ENCODE measurements at regions not wholly inside any gene's neighbourhood (a gene's known extent, or its start where the extent isn't known, plus 50 kb on each side); places are given as distances from the start of the nearest gene placed in this dataset.
"Not testable (repeated sequence)": the region's sequence is repeated elsewhere in the genome, so short reads cannot be mapped to it uniquely, and the experiment has no call there.

GRCh38 chr4:62500296-62500695 is 1300.2 kb downstream of the ADGRL3 start:
- peaks cover 4% of the 10 kb centered on the region for H3K9me3 Mint-ChIP-seq
- no peaks in the 10 kb centered on the region for H3K36me3 Mint-ChIP-seq (ENCODE audit: low read depth)
- no peaks in the 10 kb centered on the region for H3K27me3 Mint-ChIP-seq
- H3K4me3 Mint-ChIP-seq, result no peak overlapping the region
- H3K27ac Mint-ChIP-seq, result no peak overlapping the region
- intact Hi-C loops (cut with micrococcal nuclease), result no loop called here
- no peaks in the 10 kb centered on the region for H3K4me1 Mint-ChIP-seq (ENCODE audit: low read depth)

GRCh38 chr4:62495032-62495431 is 1294.9 kb downstream of the ADGRL3 start:
- Mint-ChIP-seq H3K27ac (no peak overlapping the region), H3K9me3 (peaks cover 8% of the 10 kb centered on the region), H3K4me3 (no peak overlapping the region), H3K27me3 (no peaks in the 10 kb centered on the region), H3K4me1 (ENCODE audit: low read depth) (no peaks in the 10 kb centered on the region), H3K36me3 (ENCODE audit: low read depth) (no peaks in the 10 kb centered on the region)
- intact Hi-C loops (cut with micrococcal nuclease), result no loop called here

GRCh38 chr4:62491756-62492155 is 1291.6 kb downstream of the ADGRL3 start:
- H3K4me1 Mint-ChIP-seq (ENCODE audit: low read depth); H3K4me3 Mint-ChIP-seq; H3K27me3 Mint-ChIP-seq; H3K36me3 Mint-ChIP-seq (ENCODE audit: low read depth); H3K27ac Mint-ChIP-seq; intact Hi-C loops (cut with micrococcal nuclease); H3K9me3 Mint-ChIP-seq: not testable (repeated sequence)

- Mint-ChIP-seq H3K36me3 (ENCODE audit: low read depth) (no peaks in the 10 kb centered on the region), H3K9me3 (peaks cover 8% of the 10 kb centered on the region), H3K27me3 (no peaks in the 10 kb centered on the region), H3K27ac (no peak overlapping the region), H3K4me3 (no peak overlapping the region), H3K4me1 (ENCODE audit: low read depth) (no peaks in the 10 kb centered on the region)
- intact Hi-C loops (cut with micrococcal nuclease), result no loop called here
These were observed 1290.5 kb downstream of the ADGRL3 start for GRCh38 chr4:62490635-62491034.

- intact Hi-C loops (cut with micrococcal nuclease), result no loop called here
- no peak overlapping the region for H3K27ac Mint-ChIP-seq
- peaks cover 15% of the 10 kb centered on the region for H3K9me3 Mint-ChIP-seq
These were observed 1286.9 kb downstream of the ADGRL3 start for GRCh38 chr4:62487016-62487415.

GRCh38 chr4:62484357-62484756 is 1284.2 kb downstream of the ADGRL3 start:
- peaks cover 6% of the 10 kb centered on the region for H3K9me3 Mint-ChIP-seq
- no peak overlapping the region for H3K4me3 Mint-ChIP-seq
- no peaks in the 10 kb centered on the region for H3K36me3 Mint-ChIP-seq (ENCODE audit: low read depth)
- intact Hi-C loops (cut with micrococcal nuclease), result no loop called here
- no peaks in the 10 kb centered on the region for H3K4me1 Mint-ChIP-seq (ENCODE audit: low read depth)
- no peak overlapping the region for H3K27ac Mint-ChIP-seq
- no peaks in the 10 kb centered on the region for H3K27me3 Mint-ChIP-seq

More at GRCh38 chr4:62487016-62487415, 1286.9 kb downstream of the ADGRL3 start:
- Mint-ChIP-seq H3K4me3 (no peak overlapping the region), H3K4me1 (ENCODE audit: low read depth) (no peaks in the 10 kb centered on the region), H3K27me3 (no peaks in the 10 kb centered on the region), H3K36me3 (ENCODE audit: low read depth) (no peaks in the 10 kb centered on the region)

- Mint-ChIP-seq H3K36me3 (ENCODE audit: low read depth) (no peaks in the 10 kb centered on the region), H3K4me3 (no peak overlapping the region), H3K27ac (no peak overlapping the region), H3K4me1 (ENCODE audit: low read depth) (no peaks in the 10 kb centered on the region), H3K27me3 (no peaks in the 10 kb centered on the region), H3K9me3 (peaks cover 6% of the 10 kb centered on the region)
- intact Hi-C loops (cut with micrococcal nuclease), result no loop called here
These were observed 1282.2 kb downstream of the ADGRL3 start for GRCh38 chr4:62482355-62482754.

GRCh38 chr4:62475596-62475995 is 1275.5 kb downstream of the ADGRL3 start:
- Mint-ChIP-seq H3K9me3 (no peaks in the 10 kb centered on the region), H3K36me3 (ENCODE audit: low read depth) (no peaks in the 10 kb centered on the region), H3K27ac (no peak overlapping the region), H3K27me3 (no peaks in the 10 kb centered on the region), H3K4me3 (no peak overlapping the region), H3K4me1 (ENCODE audit: low read depth) (no peaks in the 10 kb centered on the region)
- intact Hi-C loops (cut with micrococcal nuclease), result no loop called here

GRCh38 chr4:62474802-62475201 is 1274.7 kb downstream of the ADGRL3 start:
- H3K4me3 Mint-ChIP-seq, result no peak overlapping the region
- H3K9me3 Mint-ChIP-seq, result no peaks in the 10 kb centered on the region
- H3K36me3 Mint-ChIP-seq (ENCODE audit: low read depth), result no peaks in the 10 kb centered on the region
- intact Hi-C loops (cut with micrococcal nuclease), result no loop called here
- H3K4me1 Mint-ChIP-seq (ENCODE audit: low read depth), result no peaks in the 10 kb centered on the region
- H3K27me3 Mint-ChIP-seq, result no peaks in the 10 kb centered on the region
- no peak overlapping the region for H3K27ac Mint-ChIP-seq

GRCh38 chr4:62471021-62471420 is 1270.9 kb downstream of the ADGRL3 start:
- Mint-ChIP-seq H3K9me3 (peaks cover 10% of the 10 kb centered on the region), H3K36me3 (ENCODE audit: low read depth) (no peaks in the 10 kb centered on the region), H3K4me1 (ENCODE audit: low read depth) (no peaks in the 10 kb centered on the region), H3K27ac (no peak overlapping the region), H3K4me3 (no peak overlapping the region), H3K27me3 (no peaks in the 10 kb centered on the region)
- intact Hi-C loops (cut with micrococcal nuclease), result no loop called here

GRCh38 chr4:62470421-62470983 is 1270.4 kb downstream of the ADGRL3 start:
- Mint-ChIP-seq H3K4me1 (ENCODE audit: low read depth) (no peaks in the 10 kb centered on the region), H3K36me3 (ENCODE audit: low read depth) (no peaks in the 10 kb centered on the region), H3K9me3 (peaks cover 10% of the 10 kb centered on the region), H3K4me3 (no peak overlapping the region), H3K27me3 (no peaks in the 10 kb centered on the region), H3K27ac (no peak overlapping the region)
- intact Hi-C loops (cut with micrococcal nuclease), result no loop called here

- H3K9me3 Mint-ChIP-seq, result peaks cover 10% of the 10 kb centered on the region
- no peak overlapping the region for H3K4me3 Mint-ChIP-seq
- no peaks in the 10 kb centered on the region for H3K27me3 Mint-ChIP-seq
- H3K4me1 Mint-ChIP-seq (ENCODE audit: low read depth), result no peaks in the 10 kb centered on the region
- no peaks in the 10 kb centered on the region for H3K36me3 Mint-ChIP-seq (ENCODE audit: low read depth)
- intact Hi-C loops (cut with micrococcal nuclease), result no loop called here
- H3K27ac Mint-ChIP-seq, result no peak overlapping the region
These were observed 1269.9 kb downstream of the ADGRL3 start for GRCh38 chr4:62470020-62470419.

- Mint-ChIP-seq H3K4me1 (ENCODE audit: low read depth) (no peaks in the 10 kb centered on the region), H3K27ac (no peak overlapping the region), H3K9me3 (peaks cover 17% of the 10 kb centered on the region), H3K27me3 (no peaks in the 10 kb centered on the region), H3K36me3 (ENCODE audit: low read depth) (no peaks in the 10 kb centered on the region), H3K4me3 (no peak overlapping the region)
- intact Hi-C loops (cut with micrococcal nuclease), result no loop called here
These were observed 1261.8 kb downstream of the ADGRL3 start for GRCh38 chr4:62461961-62462360.

- H3K4me3 Mint-ChIP-seq, result no peak overlapping the region
- intact Hi-C loops (cut with micrococcal nuclease), result no loop called here
- peaks cover 10% of the 10 kb centered on the region for H3K9me3 Mint-ChIP-seq
- H3K4me1 Mint-ChIP-seq (ENCODE audit: low read depth), result no peaks in the 10 kb centered on the region
- no peaks in the 10 kb centered on the region for H3K36me3 Mint-ChIP-seq (ENCODE audit: low read depth)
- no peak overlapping the region for H3K27ac Mint-ChIP-seq
- no peaks in the 10 kb centered on the region for H3K27me3 Mint-ChIP-seq
These were observed 1260.2 kb downstream of the ADGRL3 start for GRCh38 chr4:62460329-62460728.

GRCh38 chr4:62457356-62457755 is 1257.2 kb downstream of the ADGRL3 start:
- intact Hi-C loops (cut with micrococcal nuclease), result no loop called here

More at GRCh38 chr4:62457356-62457755, 1257.2 kb downstream of the ADGRL3 start:
- no peaks in the 10 kb centered on the region for H3K27me3 Mint-ChIP-seq
- no peaks in the 10 kb centered on the region for H3K36me3 Mint-ChIP-seq (ENCODE audit: low read depth)
- H3K4me1 Mint-ChIP-seq (ENCODE audit: low read depth), result no peaks in the 10 kb centered on the region
- H3K27ac Mint-ChIP-seq, result no peak overlapping the region
- no peak overlapping the region for H3K4me3 Mint-ChIP-seq
- peaks cover 10% of the 10 kb centered on the region for H3K9me3 Mint-ChIP-seq
